Spinal cord (tissue), 9 donors: ENCODE measurements at regions not wholly inside any gene's neighbourhood (a gene's known extent, or its start where the extent isn't known, plus 50 kb on each side); places are given as distances from the start of the nearest gene placed in this dataset.
"Not testable (repeated sequence)": the region's sequence is repeated elsewhere in the genome, so short reads cannot be mapped to it uniquely, and the experiment has no call there.

Experiments
- DNase-seq, 6 donors: peaks; one replicate each; pipeline versions ENCODE4 v3.0.0 to v3.0.0-alpha.2; 2013 to 2015; ENCODE audit warnings: low spot score in 6 of 6, low read depth in 4 of 6
- H3K27ac ChIP-seq: one replicate; pipeline ENCODE4 v1.5.1; 2013; ENCODE audit warnings: low read depth, low read length, control low read depth
- H3K27me3 ChIP-seq: one replicate; pipeline ENCODE4 v1.6.1; 2013; ENCODE audit warnings: low read length; ENCODE audit not compliant: control insufficient read depth, insufficient read depth
- H3K36me3 ChIP-seq: one replicate; pipeline ENCODE4 v1.6.1; 2013; ENCODE audit warnings: low read length; ENCODE audit not compliant: control insufficient read depth, insufficient read depth
- H3K4me1 ChIP-seq: one replicate; pipeline ENCODE4 v1.6.1; 2013; ENCODE audit warnings: low read length; ENCODE audit not compliant: control insufficient read depth, insufficient read depth
- H3K4me3 ChIP-seq: one replicate; pipeline ENCODE4 v1.5.1; 2013; ENCODE audit warnings: low read depth, low read length, control low read depth
- H3K9me3 ChIP-seq: one replicate; pipeline ENCODE4 v1.6.1; 2013; ENCODE audit warnings: low read length; ENCODE audit not compliant: control insufficient read depth, insufficient read depth
- WGBS: methylation state at CpG from one replicate; pipeline ENCODE4 v1.1.5; 2013; ENCODE audit warnings: missing lambda C conversion rate; ENCODE audit not compliant: insufficient coverage; 5-methylcytosine and 5-hydroxymethylcytosine counted together
- donor health status: healthy.

- WGBS = no CpG with 5 or more reads among the region's 2 CpGs
Measured at GRCh38 chr5:62198421-62198820, 107.6 kb upstream of the KIF2A start.

GRCh38 chr5:62199792-62200716 is 106.0 kb upstream of the KIF2A start:
- no peaks in the 10 kb centered on the region for H3K4me1 ChIP-seq
- no peaks in the 10 kb centered on the region for H3K27me3 ChIP-seq
- no peaks in the 10 kb centered on the region for H3K36me3 ChIP-seq
- H3K9me3 ChIP-seq = no peaks in the 10 kb centered on the region
- DNase-seq = no peak
- 94% methylated on average over 2 of the region's 7 CpGs for WGBS
- H3K27ac ChIP-seq = no peak overlapping the region
- no peak overlapping the region for H3K4me3 ChIP-seq

More at GRCh38 chr5:62198421-62198820, 107.6 kb upstream of the KIF2A start:
- H3K9me3 ChIP-seq = no peaks in the 10 kb centered on the region
- no peaks in the 10 kb centered on the region for H3K36me3 ChIP-seq
- peak in 1 of 6 donors; percentile 8 for DNase-seq
- no peak overlapping the region for H3K4me3 ChIP-seq
- H3K27me3 ChIP-seq = no peaks in the 10 kb centered on the region
- no peak overlapping the region for H3K27ac ChIP-seq
- no peaks in the 10 kb centered on the region for H3K4me1 ChIP-seq

- no peak for DNase-seq
- Histone ChIP-seq H3K27ac (no peak overlapping the region), H3K27me3 (no peaks in the 10 kb centered on the region), H3K9me3 (no peaks in the 10 kb centered on the region), H3K4me1 (no peaks in the 10 kb centered on the region), H3K36me3 (no peaks in the 10 kb centered on the region), H3K4me3 (no peak overlapping the region)
- whole genome bisulfite sequencing = 51% methylated on average over 3 of the region's 9 CpGs
Measured at GRCh38 chr5:62206150-62206829, 99.7 kb upstream of the KIF2A start.

GRCh38 chr5:62208218-62208852 is 97.7 kb upstream of the KIF2A start:
- no peaks in the 10 kb centered on the region for H3K4me1 ChIP-seq
- no peaks in the 10 kb centered on the region for H3K36me3 ChIP-seq
- H3K27me3 ChIP-seq = no peaks in the 10 kb centered on the region
- DNase-seq = no peak
- 47% methylated on average over 10 of the region's 10 CpGs for WGBS
- H3K9me3 ChIP-seq = no peaks in the 10 kb centered on the region
- no peak overlapping the region for H3K4me3 ChIP-seq
- H3K27ac ChIP-seq = no peak overlapping the region

- no peaks in the 10 kb centered on the region for H3K27me3 ChIP-seq
- no peaks in the 10 kb centered on the region for H3K4me1 ChIP-seq
- H3K36me3 ChIP-seq = no peaks in the 10 kb centered on the region
- H3K27ac ChIP-seq = no peak overlapping the region
- no peak for DNase-seq
- no peak overlapping the region for H3K4me3 ChIP-seq
- H3K9me3 ChIP-seq = no peaks in the 10 kb centered on the region
- 56% methylated on average over 2 of the region's 2 CpGs for WGBS
Measured at GRCh38 chr5:62211405-62211804, 94.6 kb upstream of the KIF2A start.

GRCh38 chr5:62212648-62213047 is 93.4 kb upstream of the KIF2A start:
- no CpG with 5 or more reads among the region's 3 CpGs for WGBS
- H3K4me3 ChIP-seq = no peak overlapping the region
- no peak for DNase-seq

GRCh38 chr5:62214701-62215100 is 91.3 kb upstream of the KIF2A start:
- no peaks in the 10 kb centered on the region for H3K27me3 ChIP-seq
- no peak overlapping the region for H3K4me3 ChIP-seq
- DNase-seq = no peak
- no peaks in the 10 kb centered on the region for H3K4me1 ChIP-seq
- WGBS = no CpG with 5 or more reads among the region's 2 CpGs
- H3K36me3 ChIP-seq = no peaks in the 10 kb centered on the region
- H3K9me3 ChIP-seq = no peaks in the 10 kb centered on the region
- H3K27ac ChIP-seq = no peak overlapping the region

More at GRCh38 chr5:62212648-62213047, 93.4 kb upstream of the KIF2A start:
- Histone ChIP-seq H3K27ac (no peak overlapping the region), H3K36me3 (no peaks in the 10 kb centered on the region), H3K27me3 (no peaks in the 10 kb centered on the region), H3K4me1 (no peaks in the 10 kb centered on the region), H3K9me3 (no peaks in the 10 kb centered on the region)

- H3K4me1 ChIP-seq, H3K27me3 ChIP-seq, H3K36me3 ChIP-seq, H3K27ac ChIP-seq, DNase-seq, H3K9me3 ChIP-seq, H3K4me3 ChIP-seq: not testable (repeated sequence)
- WGBS = no CpG with 5 or more reads among the region's 5 CpGs
Measured at GRCh38 chr5:62216603-62217002, 89.4 kb upstream of the KIF2A start.

- not testable (repeated sequence) for H3K4me1 ChIP-seq, H3K27me3 ChIP-seq, H3K9me3 ChIP-seq, H3K36me3 ChIP-seq, H3K27ac ChIP-seq, DNase-seq, H3K4me3 ChIP-seq
- no CpG with 5 or more reads among the region's 1 CpG for WGBS
Measured at GRCh38 chr5:62217095-62217494, 88.9 kb upstream of the KIF2A start.
